ENCODE measurements at regions not wholly inside any gene's neighbourhood (a gene's known extent, or its start where the extent isn't known, plus 50 kb on each side); places are given as distances from the start of the nearest gene placed in this dataset.
"Not testable (repeated sequence)": the region's sequence is repeated elsewhere in the genome, so short reads cannot be mapped to it uniquely, and the experiment has no call there.

GRCh38 chr16:25556289-25556967, 135.3 kb upstream of the HS3ST4 start:
- TF ChIP-seq POLR2A, CTCF (IDR thresholded peaks at IDR 0.05): not testable (repeated sequence)
